Kidney glomerular epithelial cell (primary cell): ENCODE measurements at regions not wholly inside any gene's neighbourhood (a gene's known extent, or its start where the extent isn't known, plus 50 kb on each side); places are given as distances from the start of the nearest gene placed in this dataset.

Source experiments
- DNase-seq: peaks from one replicate; lab custom pipeline; 2025; lab: John Stamatoyannopoulos, UW

DNA sequence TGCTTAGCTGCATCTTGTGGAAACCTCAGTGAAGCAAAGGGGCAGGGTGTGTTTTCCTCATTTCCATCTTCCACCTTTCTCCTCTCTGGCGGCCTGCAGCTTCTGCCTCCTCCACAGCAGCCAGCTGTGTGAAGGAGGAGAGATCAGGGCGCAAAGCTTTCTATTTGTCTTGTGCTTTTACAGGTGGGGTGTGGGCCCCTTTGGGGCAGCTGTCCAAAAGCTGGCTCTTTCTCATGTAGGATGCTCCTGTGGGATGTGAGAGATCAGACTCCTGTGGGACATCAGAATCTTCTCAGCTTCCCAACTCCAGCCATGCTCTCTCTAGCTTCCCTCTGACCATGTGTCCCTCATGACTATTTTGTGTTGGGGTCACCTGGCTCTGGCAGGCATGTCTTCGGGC, 227.1 kb downstream of the MID1 start:
- DNase-seq = no peak

DNA sequence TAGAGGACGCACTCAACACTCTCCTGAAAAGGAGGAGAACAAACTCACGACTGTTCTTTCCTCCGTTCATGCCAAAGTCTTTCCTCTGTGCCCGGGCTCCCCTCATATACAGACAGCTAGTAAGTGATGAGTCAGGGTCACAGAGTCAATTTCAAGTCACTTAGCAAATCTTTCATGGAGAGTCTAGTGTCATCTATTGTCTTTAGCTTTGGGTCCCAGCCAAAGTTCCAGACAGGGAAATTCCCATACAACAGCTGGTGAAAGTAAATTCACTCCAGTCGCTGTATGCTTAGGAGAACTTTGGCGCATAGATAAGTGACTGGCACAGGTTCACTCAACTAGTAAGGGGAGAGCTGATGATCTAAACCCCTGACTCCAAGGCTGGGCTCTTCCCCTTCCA, 226.5 kb downstream of the MID1 start:
- DNase-seq = no peak

DNA sequence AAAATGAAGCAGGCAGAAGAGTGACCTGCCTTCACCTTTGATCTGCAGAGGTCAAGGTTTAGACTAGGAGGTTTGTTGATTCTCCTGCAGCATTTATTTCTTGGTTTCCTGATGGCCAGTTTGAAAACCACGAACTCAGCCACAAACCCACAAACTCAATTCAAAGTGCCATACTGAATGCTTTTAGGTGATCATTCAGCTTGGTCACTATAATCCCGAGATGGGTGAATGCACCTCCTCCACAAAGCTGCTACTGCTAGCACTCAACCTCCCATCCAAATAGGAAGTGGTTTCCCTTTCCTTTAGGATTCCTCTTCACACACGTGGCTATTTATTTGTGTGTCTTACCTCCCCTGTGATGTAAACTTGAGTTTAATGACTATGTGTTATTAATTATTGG, 225.2 kb downstream of the MID1 start:
- DNase-seq = no peak
